LNCaP clone FGC (cell line): ENCODE measurements at regions not wholly inside any gene's neighbourhood (a gene's known extent, or its start where the extent isn't known, plus 50 kb on each side); places are given as distances from the start of the nearest gene placed in this dataset.

Experiments used
- DNase-seq: peaks from one replicate; pipeline ENCODE4 v3.0.0-alpha.2; 2011; ENCODE audit warnings: low read depth
- H3K4me3 ChIP-seq: 2 replicates; pipeline ENCODE4 v1.5.1; 2011; ENCODE audit warnings: mild to moderate bottlenecking, low read depth, low read length, control low read depth
- TF ChIP-seq, protein P1 (sequence below): IDR thresholded peaks from 2 replicates; pipeline ENCODE4 v1.5.1; 2012; ENCODE audit warnings: mild to moderate bottlenecking; ENCODE audit not compliant: control insufficient read depth, insufficient read depth; ENCODE audit errors: extremely low read depth

DNA sequence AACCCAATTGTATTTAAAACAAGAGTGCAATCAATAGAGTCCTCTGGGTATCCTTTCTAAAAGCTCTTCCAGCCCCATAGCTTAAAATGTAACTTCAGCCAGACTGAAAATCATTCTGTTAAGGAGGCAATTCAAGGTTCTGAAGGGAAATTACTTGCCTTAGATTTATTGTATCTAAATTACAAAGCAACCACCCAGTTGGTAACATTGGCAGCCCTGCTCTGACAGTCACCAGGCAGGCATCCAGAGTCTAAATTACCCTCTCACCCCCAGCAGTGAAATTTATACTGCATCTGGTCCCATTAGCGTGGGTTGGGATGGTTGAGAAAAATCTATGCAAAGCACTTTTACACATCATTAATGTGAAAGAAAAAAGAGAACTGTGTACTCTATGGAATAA is 514.7 kb downstream of the MTRR start:
- H3K4me3 ChIP-seq: no peak overlapping the region
- no peak for DNase-seq
- TF ChIP-seq, protein P1, sequence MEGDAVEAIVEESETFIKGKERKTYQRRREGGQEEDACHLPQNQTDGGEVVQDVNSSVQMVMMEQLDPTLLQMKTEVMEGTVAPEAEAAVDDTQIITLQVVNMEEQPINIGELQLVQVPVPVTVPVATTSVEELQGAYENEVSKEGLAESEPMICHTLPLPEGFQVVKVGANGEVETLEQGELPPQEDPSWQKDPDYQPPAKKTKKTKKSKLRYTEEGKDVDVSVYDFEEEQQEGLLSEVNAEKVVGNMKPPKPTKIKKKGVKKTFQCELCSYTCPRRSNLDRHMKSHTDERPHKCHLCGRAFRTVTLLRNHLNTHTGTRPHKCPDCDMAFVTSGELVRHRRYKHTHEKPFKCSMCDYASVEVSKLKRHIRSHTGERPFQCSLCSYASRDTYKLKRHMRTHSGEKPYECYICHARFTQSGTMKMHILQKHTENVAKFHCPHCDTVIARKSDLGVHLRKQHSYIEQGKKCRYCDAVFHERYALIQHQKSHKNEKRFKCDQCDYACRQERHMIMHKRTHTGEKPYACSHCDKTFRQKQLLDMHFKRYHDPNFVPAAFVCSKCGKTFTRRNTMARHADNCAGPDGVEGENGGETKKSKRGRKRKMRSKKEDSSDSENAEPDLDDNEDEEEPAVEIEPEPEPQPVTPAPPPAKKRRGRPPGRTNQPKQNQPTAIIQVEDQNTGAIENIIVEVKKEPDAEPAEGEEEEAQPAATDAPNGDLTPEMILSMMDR: no peak

DNA sequence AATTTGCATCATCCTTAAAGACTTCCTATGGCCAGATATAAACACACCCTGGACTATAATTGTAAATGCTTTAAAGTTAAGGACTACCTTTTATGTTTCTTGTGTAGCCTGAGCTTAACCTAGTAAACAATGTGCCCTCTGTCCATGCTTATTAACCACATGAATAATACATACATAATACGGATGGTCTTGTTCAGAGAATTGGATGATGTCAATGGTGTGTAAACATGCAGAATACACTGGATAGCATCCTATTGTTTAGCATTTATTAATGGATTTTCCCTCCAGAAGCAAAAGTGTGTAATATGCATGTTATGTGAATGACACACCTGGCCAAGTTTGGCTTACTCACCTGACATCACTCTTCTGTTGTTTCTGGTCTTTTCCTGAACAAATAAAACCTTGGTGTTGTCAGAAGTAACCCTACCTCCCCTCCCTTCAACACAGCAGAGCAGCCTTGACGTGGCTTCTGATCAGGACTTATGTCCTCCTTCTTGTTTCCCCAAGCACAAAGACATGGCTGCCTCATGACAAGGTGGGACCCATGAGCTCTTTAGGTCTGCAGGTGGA is 517.9 kb downstream of the MTRR start:
- no peak for DNase-seq
- TF ChIP-seq, protein P1: no peak
- H3K4me3 ChIP-seq: no peak overlapping the region

DNA sequence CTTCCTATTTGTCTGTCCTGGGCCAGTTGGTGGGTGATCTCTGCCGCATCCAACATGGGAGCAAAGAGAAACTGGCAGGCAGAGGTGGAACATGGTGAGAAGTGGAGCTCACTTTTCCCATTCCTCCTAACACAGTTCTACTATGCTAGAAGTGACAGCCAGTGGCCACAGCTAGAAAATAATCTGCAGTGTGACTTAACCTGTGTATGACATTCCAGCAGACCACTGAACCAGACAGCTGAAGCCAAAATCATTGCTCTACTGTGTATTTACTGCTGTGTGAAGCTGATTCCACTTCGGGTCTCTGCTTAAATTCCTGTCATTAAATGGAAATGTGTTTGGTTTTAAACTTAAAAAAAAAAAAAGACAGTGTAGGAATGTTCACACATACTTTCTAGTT is 523.0 kb downstream of the MTRR start:
- DNase-seq: no peak
- no peak overlapping the region for H3K4me3 ChIP-seq
- TF ChIP-seq, protein P1: no peak

DNA sequence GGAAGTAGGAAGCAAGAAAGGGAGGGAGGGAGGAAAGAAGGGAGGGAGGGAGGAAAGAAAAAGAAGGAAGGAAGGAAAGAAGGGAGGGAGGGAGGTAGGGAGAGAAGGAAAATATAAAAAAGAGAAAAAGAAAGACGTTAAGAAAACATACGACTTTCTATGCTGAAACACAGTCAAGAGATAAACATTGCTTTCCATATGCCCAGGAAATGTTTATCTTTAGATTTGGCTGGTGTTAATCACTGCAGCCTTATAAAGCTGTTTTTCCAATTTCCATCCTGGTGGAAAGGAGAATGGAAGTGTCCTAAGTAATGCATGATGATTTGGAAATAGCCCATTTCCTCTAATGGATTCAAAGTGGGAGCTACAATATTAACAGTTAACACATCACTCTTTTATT is 524.3 kb downstream of the MTRR start:
- H3K4me3 ChIP-seq: no peak overlapping the region
- DNase-seq: no peak
- TF ChIP-seq, protein P1: no peak

DNA sequence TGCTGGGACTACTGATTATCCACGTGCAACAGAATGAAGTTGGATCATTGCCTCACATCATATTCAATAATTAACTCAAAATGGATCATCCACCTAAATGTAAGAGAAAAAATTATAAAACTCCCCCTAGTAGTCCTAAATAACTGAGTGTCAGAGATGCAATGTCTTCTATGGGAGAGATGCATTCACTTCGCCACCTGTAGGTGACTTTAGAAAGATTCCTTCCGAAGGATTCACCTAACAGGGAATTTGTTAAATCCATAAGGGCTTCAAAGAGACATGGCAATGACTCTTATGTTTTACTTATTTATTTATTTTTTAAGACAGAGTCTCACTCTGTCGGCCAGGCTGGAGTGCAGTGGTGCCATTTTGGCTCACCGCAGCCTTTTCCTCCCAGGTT is 526.0 kb downstream of the MTRR start:
- no peak overlapping the region for H3K4me3 ChIP-seq
- DNase-seq: no peak
- TF ChIP-seq, protein P1: peak; percentile 33

DNA sequence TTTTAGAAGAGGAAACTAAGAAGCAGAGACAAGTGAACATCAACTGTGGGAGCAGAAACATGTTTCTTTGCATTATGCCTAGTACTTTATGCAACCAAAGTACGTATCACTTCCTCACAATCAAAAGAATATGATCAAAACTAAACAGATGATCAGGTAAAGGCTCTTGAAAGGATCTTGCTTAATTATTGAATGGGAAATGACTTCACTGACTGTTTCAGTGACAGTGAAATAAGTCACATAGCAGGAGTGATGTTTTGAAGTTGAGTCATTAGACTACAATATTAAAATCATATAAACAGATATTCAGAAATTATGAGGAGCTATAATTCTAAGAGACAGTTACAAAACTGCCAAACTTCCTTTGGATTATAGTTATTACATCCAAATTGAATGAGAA is 527.3 kb downstream of the MTRR start:
- H3K4me3 ChIP-seq: no peak overlapping the region
- DNase-seq: no peak
- TF ChIP-seq, protein P1: no peak

DNA sequence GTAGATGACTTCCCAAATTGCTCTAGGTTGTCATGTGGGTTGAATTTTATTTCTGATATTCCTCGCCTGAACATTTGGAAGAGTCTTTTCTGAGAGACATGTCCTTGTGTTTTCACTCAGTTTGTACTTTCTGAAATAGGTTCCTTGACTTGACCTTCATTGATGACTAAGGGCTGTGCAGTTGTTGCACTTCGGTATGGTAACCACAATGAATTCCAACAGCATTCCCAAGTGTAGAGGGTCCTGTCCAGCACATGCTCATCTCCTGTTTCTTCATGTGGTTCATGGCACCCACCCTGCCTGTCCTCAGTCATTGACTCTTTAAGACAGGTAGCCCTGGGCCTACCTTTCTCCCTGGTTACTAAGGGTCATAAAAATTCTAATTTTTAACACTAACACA is 527.8 kb downstream of the MTRR start:
- no peak for DNase-seq
- TF ChIP-seq, protein P1: no peak
- H3K4me3 ChIP-seq: no peak overlapping the region
